NB4 (cell line): ENCODE measurements at regions not wholly inside any gene's neighbourhood (a gene's known extent, or its start where the extent isn't known, plus 50 kb on each side); places are given as distances from the start of the nearest gene placed in this dataset.

Source experiments
- DNase-seq: peaks from one replicate; pipeline ENCODE4 v3.0.0; 2010; ENCODE audit warnings: low read depth
- H3K4me3 ChIP-seq: one replicate; pipeline ENCODE4 v1.5.1; 2011; ENCODE audit warnings: mild to moderate bottlenecking, low read depth, low read length, moderate library complexity
- MYC ChIP-seq: IDR thresholded peaks from 2 replicates; pipeline ENCODE4 v1.6.1; 2011; ENCODE audit warnings: low read depth, low read length
- POLR2A ChIP-seq: IDR thresholded peaks from 2 replicates; pipeline ENCODE4 v1.6.1; 2011; ENCODE audit warnings: mild to moderate bottlenecking; ENCODE audit not compliant: insufficient read length; ENCODE audit errors: extremely low read depth
- TF ChIP-seq, protein P1 (sequence below): IDR thresholded peaks from 2 replicates; pipeline ENCODE4 v1.6.1; 2011; ENCODE audit warnings: low read depth, low read length
- TF ChIP-seq, protein P2 (sequence below): IDR thresholded peaks from one replicate; pipeline ENCODE4 v1.5.1; 2012; ENCODE audit warnings: low read depth, low read length

DNA sequence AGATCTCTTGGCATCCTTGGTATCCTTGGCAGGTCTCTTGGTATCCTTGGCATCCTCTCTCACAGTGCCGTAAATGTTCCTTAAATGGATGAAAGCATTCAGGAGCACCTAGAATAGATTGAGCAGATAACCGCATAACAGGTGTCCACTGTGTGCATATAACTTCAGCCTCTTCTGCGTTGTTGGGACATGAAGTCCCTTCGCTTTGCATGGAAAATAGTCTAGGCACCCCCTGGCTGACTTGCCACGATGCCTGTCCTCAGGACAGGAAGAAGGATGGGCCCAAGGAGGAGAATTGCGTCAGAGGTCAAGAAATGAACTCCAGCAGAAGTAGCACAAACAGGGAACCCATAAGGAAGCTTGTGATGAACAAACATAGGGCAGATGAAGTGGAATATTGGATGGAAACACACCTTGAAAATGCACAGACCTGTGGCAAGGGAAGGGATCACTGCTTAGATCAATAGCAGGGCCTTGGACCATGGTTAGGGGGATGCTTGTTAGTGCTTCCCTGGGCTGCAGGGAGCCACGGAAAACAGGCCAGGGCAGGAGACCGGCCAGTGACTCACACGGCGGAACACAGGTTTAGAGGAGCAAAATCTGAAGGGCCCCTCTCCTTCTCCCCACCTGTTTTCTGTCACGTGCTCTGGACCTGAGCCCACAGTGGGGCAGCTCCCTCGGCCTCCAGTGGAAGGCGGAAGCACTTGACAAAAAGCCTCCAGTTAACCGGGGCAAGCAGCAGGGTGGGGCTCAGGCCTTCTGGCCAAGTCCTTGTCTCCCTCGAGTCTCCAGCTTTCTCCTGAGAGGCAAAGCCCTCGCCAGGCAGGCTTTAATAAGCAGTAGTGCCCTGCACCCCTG lies 99.2 kb upstream of the ASAP2 start:
- peak; percentile 26 for DNase-seq
- TF ChIP-seq, protein P1, sequence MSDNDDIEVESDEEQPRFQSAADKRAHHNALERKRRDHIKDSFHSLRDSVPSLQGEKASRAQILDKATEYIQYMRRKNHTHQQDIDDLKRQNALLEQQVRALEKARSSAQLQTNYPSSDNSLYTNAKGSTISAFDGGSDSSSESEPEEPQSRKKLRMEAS = no peak
- TF ChIP-seq, protein P2, sequence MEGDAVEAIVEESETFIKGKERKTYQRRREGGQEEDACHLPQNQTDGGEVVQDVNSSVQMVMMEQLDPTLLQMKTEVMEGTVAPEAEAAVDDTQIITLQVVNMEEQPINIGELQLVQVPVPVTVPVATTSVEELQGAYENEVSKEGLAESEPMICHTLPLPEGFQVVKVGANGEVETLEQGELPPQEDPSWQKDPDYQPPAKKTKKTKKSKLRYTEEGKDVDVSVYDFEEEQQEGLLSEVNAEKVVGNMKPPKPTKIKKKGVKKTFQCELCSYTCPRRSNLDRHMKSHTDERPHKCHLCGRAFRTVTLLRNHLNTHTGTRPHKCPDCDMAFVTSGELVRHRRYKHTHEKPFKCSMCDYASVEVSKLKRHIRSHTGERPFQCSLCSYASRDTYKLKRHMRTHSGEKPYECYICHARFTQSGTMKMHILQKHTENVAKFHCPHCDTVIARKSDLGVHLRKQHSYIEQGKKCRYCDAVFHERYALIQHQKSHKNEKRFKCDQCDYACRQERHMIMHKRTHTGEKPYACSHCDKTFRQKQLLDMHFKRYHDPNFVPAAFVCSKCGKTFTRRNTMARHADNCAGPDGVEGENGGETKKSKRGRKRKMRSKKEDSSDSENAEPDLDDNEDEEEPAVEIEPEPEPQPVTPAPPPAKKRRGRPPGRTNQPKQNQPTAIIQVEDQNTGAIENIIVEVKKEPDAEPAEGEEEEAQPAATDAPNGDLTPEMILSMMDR = no peak
- no peak for TF ChIP-seq POLR2A
- TF ChIP-seq MYC = no peak
- no peak overlapping the region for H3K4me3 ChIP-seq

DNA sequence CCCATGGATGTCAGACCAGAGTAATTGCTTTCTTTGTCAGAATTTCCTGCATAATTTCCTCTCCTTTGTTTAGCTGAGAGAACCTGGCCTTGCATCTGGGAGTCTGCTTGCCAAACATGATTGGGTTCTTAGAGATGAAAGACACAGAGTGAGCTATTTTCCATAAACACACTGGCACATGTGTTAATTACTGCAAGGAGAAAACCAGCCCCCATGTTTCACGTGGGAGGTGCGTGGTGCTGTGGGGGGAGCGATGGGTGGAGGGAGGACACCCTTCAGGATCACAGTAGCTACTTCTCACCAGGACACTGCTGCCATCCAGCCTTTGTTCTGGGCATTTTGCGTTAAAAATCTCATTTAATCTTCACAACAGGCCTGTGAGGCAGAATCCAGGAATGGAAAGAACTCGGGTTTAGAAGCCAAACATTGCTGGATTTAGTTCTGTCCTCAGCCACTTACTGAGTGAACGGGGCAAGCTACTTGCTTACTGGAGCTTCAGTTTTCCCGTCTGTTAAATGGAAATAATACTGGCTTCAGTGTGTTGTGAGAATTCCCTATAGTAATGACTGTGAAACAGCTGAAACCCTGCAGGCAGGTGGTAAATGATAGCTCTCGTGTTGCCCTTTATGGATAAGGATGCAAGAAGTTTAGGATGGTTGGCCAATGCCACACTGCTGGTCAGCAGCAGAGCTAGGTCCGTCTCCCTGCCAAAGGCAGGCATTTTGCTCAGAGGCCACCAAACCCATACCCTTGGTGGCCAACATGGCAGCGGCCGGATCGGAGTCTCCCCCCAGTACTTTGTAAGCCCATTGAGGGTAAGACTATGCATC lies 100.1 kb upstream of the ASAP2 start:
- TF ChIP-seq, protein P1 = no peak
- TF ChIP-seq, protein P2 = no peak
- no peak for TF ChIP-seq POLR2A
- TF ChIP-seq MYC = no peak
- DNase-seq = no peak
- H3K4me3 ChIP-seq = no peak overlapping the region

DNA sequence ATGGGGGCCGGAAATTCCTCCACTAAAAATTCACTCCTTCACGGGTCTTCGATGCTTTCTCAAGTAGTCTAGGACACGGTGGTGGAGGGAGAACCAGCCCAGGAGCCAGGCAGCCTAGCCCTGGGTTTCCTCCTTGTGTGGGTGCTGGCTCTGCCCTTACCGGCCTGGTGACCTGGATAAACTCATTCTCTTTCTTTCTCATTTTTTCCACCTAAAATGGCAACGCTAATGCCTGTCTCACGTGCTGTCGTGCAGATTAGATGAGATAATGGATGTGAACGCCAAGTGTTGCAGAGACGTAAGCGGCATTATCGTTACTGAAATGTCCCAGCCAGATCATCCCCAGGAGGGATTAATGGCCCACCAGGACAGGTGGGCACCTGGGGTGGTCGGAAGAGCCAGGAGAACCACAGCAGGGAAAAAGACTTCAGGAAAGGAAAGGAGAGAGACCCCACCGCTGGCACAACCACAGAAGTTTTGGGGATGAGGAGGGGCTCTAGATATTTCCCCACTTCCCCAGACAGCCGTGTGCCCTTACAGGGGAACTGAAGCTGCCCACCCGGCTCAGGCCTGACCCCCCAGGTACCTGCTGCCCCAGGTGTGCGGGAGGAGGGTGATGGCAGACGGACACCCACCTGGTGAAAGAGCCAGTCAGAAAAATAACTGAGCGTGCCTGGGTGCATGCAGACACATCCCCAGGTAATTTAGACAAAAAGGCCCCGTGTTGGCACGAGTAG lies 100.8 kb upstream of the ASAP2 start:
- H3K4me3 ChIP-seq = no peak overlapping the region
- DNase-seq = no peak
- TF ChIP-seq POLR2A (no peak), MYC (no peak)
- TF ChIP-seq, protein P1 = no peak
- TF ChIP-seq, protein P2 = no peak

DNA sequence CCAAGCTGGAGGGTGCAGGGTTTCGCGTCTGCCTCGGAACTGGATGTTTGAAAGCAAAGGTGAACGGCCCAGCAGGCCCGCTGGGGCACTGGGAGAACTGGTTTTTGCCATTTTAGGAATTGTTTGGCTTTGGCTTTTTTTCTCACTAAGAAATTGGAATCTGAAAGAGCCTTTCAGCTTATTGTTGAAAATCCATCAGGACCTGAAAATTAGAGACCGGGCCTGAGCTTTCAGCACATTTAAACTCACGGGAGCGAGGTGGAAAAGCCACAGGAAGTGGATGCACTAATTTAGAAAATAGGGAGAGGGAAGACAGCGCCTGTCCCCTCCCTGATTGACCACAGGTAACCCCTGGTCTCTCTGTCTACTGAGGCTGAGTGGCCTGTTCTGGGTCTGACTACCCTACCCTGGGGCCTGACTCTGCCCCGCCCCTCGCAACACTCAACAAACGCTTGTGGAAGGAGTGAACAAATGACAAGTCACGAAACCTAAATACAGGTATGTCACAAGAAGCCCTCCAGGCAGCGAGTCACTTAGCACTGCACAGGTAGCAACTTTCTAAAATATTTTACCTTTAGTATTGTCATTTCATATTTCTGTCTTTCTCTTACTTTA lies 100.3 kb upstream of the MBOAT2 start:
- no peak for TF ChIP-seq MYC
- TF ChIP-seq POLR2A = no peak
- TF ChIP-seq, protein P1 = no peak
- TF ChIP-seq, protein P2 = no peak
- DNase-seq = no peak
- H3K4me3 ChIP-seq = no peak overlapping the region

DNA sequence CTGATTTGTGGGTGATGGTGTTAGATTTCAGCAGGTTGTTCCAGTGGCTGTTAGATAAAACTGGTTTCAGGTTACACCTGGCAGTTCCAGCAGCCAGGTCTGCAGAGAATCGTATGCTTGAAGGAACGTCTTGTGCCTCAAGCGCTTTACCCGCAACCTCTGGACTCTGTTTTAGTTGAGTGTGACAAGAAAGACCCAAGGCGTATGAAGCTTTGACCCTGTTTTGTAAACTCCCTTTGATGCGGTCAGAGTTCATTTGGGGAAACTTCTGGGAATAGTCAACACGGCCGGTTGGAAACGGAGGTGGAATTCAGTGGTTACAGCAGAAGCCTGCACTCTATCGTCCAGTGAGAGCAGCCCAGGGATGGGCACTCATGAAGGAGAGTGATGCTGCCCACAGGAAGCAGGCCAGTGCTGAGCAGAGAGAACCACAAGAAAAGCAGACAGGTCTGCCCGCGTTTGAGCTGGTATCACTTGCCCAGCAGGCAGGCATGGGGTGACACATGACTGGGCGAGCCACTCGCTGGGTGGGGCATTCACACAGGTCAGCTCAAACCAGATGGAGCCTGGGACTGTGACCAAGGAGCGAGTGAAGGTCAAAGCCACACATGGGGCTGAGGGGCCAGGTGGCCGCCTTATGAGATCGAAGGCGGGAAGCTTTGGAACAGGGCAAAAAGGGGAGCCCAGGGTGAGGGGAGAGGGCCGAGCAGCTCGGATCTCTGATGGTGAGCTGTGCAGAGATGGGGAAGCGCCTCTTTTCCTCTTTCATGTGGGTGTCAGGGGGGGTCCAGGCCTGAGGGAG lies 99.6 kb upstream of the MBOAT2 start:
- DNase-seq = no peak
- TF ChIP-seq, protein P2 = no peak
- no peak overlapping the region for H3K4me3 ChIP-seq
